ENCODE measurements at regions not wholly inside any gene's neighbourhood (a gene's known extent, or its start where the extent isn't known, plus 50 kb on each side); places are given as distances from the start of the nearest gene placed in this dataset.

GRCh38 chr5:126354012-126354857 is 69.0 kb upstream of the GRAMD2B start:
- peak; percentile 25 to 58 (median 55) for TF ChIP-seq CTCF (IDR thresholded peaks at IDR 0.05 in 4 of 5, conservative IDR thresholded peaks at IDR 0.05 in 1 of 5)
- no peak for TF ChIP-seq POLR2A (IDR thresholded peaks at IDR 0.05)

Measured in gastrocnemius medialis (tissue), 4 donors.